Heart right ventricle (tissue), 16 donors: ENCODE measurements at regions not wholly inside any gene's neighbourhood (a gene's known extent, or its start where the extent isn't known, plus 50 kb on each side); places are given as distances from the start of the nearest gene placed in this dataset.

Experiments
- ATAC-seq, 8 donors: fragments of 200-7000 bp; cut with Tn5 transposase; one replicate each; pipeline ENCODE4 v1.9.1; 2020; ENCODE audit warnings: mild to moderate bottlenecking in 8 of 8, moderate library complexity in 8 of 8, moderate number of reproducible peaks in 1 of 8
- DNase-seq, 2 donors: peaks; one replicate each; pipeline ENCODE4 v3.0.0-alpha.2; 2020
- H3K27ac ChIP-seq, 10 donors: fragments of 200-600 bp; sonication (generic) in 2 of 10; one replicate each; pipeline versions ENCODE4 v1.5.0 to v1.8.0; 2020 to 2022; ENCODE audit warnings: mild to moderate bottlenecking in 3 of 10
- H3K27me3 ChIP-seq, 7 donors: fragments of 200-600 bp; one replicate each; pipeline ENCODE4 v1.8.0; 2021 to 2022; ENCODE audit warnings: mild to moderate bottlenecking in 2 of 7
- H3K36me3 ChIP-seq, 9 donors: fragments of 200-600 bp; sonication (generic) in 1 of 9; one replicate each; pipeline versions ENCODE4 v1.5.0 to v1.8.0; 2020 to 2022; ENCODE audit warnings: mild to moderate bottlenecking in 2 of 9
- H3K4me1 ChIP-seq, 9 donors: fragments of 200-600 bp; sonication (generic) in 1 of 9; one replicate each; pipeline versions ENCODE4 v1.5.0 to v1.8.0; 2020 to 2022; ENCODE audit warnings: mild to moderate bottlenecking in 4 of 9
- H3K4me3 ChIP-seq, 10 donors: fragments of 200-600 bp; sonication (generic) in 2 of 10; one replicate each; pipeline versions ENCODE4 v1.5.0 to v1.8.0; 2020 to 2022; ENCODE audit warnings: mild to moderate bottlenecking in 7 of 10, moderate library complexity in 2 of 10
- H3K9me3 ChIP-seq, 11 donors: fragments of 200-600 bp in 10 of 11; sonication (generic) in 2 of 11; one replicate each; pipeline versions ENCODE4 v1.5.0 to v1.8.0; 2013 to 2022; ENCODE audit warnings: mild to moderate bottlenecking in 2 of 11, control low read depth in 1 of 11, moderate library complexity in 1 of 11
- CTCF ChIP-seq, 9 donors: fragments of 200-600 bp; sonication (generic) in 2 of 9; IDR thresholded peaks; one replicate each; pipeline versions ENCODE4 v1.5.0 to v1.8.0; 2021 to 2022; ENCODE audit warnings: antibody characterized with exemption in 9 of 9, mild to moderate bottlenecking in 5 of 9, moderate library complexity in 1 of 9
- WGBS, 2 donors: extraction: QIAGEN DNeasy Blood & Tissue Kit; methylation state at CpG; one replicate each; pipeline ENCODE4 v1.1.7; 2013; ENCODE audit warnings: inconsistent platforms in 1 of 2; 5-methylcytosine and 5-hydroxymethylcytosine counted together
- intact Hi-C, 10 donors: fragments of 100-400 bp; cut with DNase I; formaldehyde crosslinking; loops; one replicate each; pipeline versions ENCODE4 v1.11.1 to v1.14.2; 2022
- donor health status: Arrhythmogenic right ventricular cardiomyopathy.
- donor health status: ischemic (EF 13 %, LVEDD 7.1; RV severe dilation, severe dysfunction).
- donor health status: healthy with polysubstance abuse.
- donor health status: DM: no; HTN: yes; CAD: no.
- donor health status: DM: no; HTN: no; CAD: no.
- donor health status: ischemic (EF 25% LVEDD 6.9; RV normal size, moderate dysfunction).
- donor health status: ischemic (EF 25% LVEDD 5.7; RV mildly dilated, moderate dysfunction).
- donor health status: healthy.
- donor health status: DM: yes; HTN: yes; CAD: no.
- donor health status: Ischemic cardiomyopathy.
- donor health status: ischemic (EF 35%, LVEDD 5.7; RV mildly dilated, moderate dysfunction).
- donor health status: nonischemic (EF 11% LVEDD 7.7; RV severe dilation, severe dysfunction).
- donor health status: DM: yes; HTN: yes; CAD: no.
- donor health status: PGD.
- donor health status: ischemic (EF 29% LVEDD 5.4; RV normal size, mild dysfunction).
- donor health status: nonischemic (EF 23%, LVEDD 6.1; RV moderate dilation, normal function).

GRCh38 chr2:57733956-57734355 lies 312.6 kb upstream of the VRK2 start:
- no peak for DNase-seq
- Histone ChIP-seq H3K27me3 (no peaks in the 10 kb centered on the region), H3K9me3 (peaks cover 0 to 5% (median 0%) of the 10 kb centered on the region in 11 donors), H3K4me3 (no peak overlapping the region), H3K27ac (no peak overlapping the region), H3K36me3 (no peaks in the 10 kb centered on the region), H3K4me1 (no peaks in the 10 kb centered on the region)
- ATAC-seq = no peak
- intact Hi-C loops = no loop called here
- no peak for TF ChIP-seq CTCF (IDR thresholded peaks at IDR 0.05)

- intact Hi-C loops = no loop called here
- no peaks in the 10 kb centered on the region for H3K27me3 ChIP-seq
- H3K9me3 ChIP-seq = no peaks in the 10 kb centered on the region
- TF ChIP-seq CTCF (IDR thresholded peaks at IDR 0.05) = no peak
- 80 to 84% methylated on average over 6 of the region's 6 CpGs for WGBS, 2 donors
- H3K4me3 ChIP-seq = no peak overlapping the region
- ATAC-seq = no peak
- no peaks in the 10 kb centered on the region for H3K4me1 ChIP-seq
- H3K27ac ChIP-seq = no peak overlapping the region
- DNase-seq = no peak
- H3K36me3 ChIP-seq = no peaks in the 10 kb centered on the region
Measured at GRCh38 chr2:57740891-57741290, 305.7 kb upstream of the VRK2 start.

- H3K27me3 ChIP-seq = no peaks in the 10 kb centered on the region
- no peak for ATAC-seq
- no peak for DNase-seq
- 87 to 90% methylated on average over 1 of the region's 1 CpG for WGBS, 2 donors
- no peaks in the 10 kb centered on the region for H3K36me3 ChIP-seq
- no peak for TF ChIP-seq CTCF (IDR thresholded peaks at IDR 0.05)
- H3K4me1 ChIP-seq = no peaks in the 10 kb centered on the region
- H3K4me3 ChIP-seq = no peak overlapping the region
- intact Hi-C loops = loop anchor here in 1 of 10 donors (2.0 kb wide), 1 partner anchor 43 kb away; no protein-coding TSS in a partner anchor
- no peak overlapping the region for H3K27ac ChIP-seq
- no peaks in the 10 kb centered on the region for H3K9me3 ChIP-seq
Measured at GRCh38 chr2:57753636-57754035, 293.0 kb upstream of the VRK2 start.

- Histone ChIP-seq H3K27ac (no peak overlapping the region), H3K4me1 (peaks cover 0 to 15% (median 11%) of the 10 kb centered on the region in 9 donors), H3K27me3 (no peaks in the 10 kb centered on the region), H3K9me3 (no peaks in the 10 kb centered on the region), H3K4me3 (no peak overlapping the region), H3K36me3 (no peaks in the 10 kb centered on the region)
- no peak for DNase-seq
- no peak for TF ChIP-seq CTCF (IDR thresholded peaks at IDR 0.05)
- ATAC-seq = no peak
- intact Hi-C loops = no loop called here
- 70 to 77% methylated on average over 2 of the region's 2 CpGs for WGBS, 2 donors
Measured at GRCh38 chr2:57758686-57759085, 287.9 kb upstream of the VRK2 start.

GRCh38 chr2:57759131-57759530 lies 287.5 kb upstream of the VRK2 start:
- peaks cover 0 to 15% (median 11%) of the 10 kb centered on the region in 9 donors for H3K4me1 ChIP-seq
- H3K9me3 ChIP-seq = no peaks in the 10 kb centered on the region
- ATAC-seq (no peak), DNase-seq (no peak)
- H3K36me3 ChIP-seq = no peaks in the 10 kb centered on the region
- intact Hi-C loops = no loop called here
- TF ChIP-seq CTCF (IDR thresholded peaks at IDR 0.05) = no peak
- no peaks in the 10 kb centered on the region for H3K27me3 ChIP-seq
- no peak overlapping the region for H3K4me3 ChIP-seq
- 32 to 37% methylated on average over 5 of the region's 5 CpGs for WGBS, 2 donors
- no peak overlapping the region for H3K27ac ChIP-seq
